Loucy (cell line): ENCODE measurements at regions not wholly inside any gene's neighbourhood (a gene's known extent, or its start where the extent isn't known, plus 50 kb on each side); places are given as distances from the start of the nearest gene placed in this dataset.

ENCODE experiments used
- EZH2phosphoT487 ChIP-seq: fragments of 200-600 bp; IDR thresholded peaks from 2 replicates; pipeline ENCODE4 v1.6.1; 2018; ENCODE audit warnings: antibody characterized with exemption, mild to moderate bottlenecking, moderate library complexity, borderline replicate concordance
- TF ChIP-seq, protein P1 (sequence below): fragments of 200-600 bp; sonication (generic); conservative IDR thresholded peaks from 2 replicates; pipeline ENCODE4 v1.5.1; 2014; ENCODE audit warnings: mild to moderate bottlenecking, antibody characterized with exemption, low read length

DNA sequence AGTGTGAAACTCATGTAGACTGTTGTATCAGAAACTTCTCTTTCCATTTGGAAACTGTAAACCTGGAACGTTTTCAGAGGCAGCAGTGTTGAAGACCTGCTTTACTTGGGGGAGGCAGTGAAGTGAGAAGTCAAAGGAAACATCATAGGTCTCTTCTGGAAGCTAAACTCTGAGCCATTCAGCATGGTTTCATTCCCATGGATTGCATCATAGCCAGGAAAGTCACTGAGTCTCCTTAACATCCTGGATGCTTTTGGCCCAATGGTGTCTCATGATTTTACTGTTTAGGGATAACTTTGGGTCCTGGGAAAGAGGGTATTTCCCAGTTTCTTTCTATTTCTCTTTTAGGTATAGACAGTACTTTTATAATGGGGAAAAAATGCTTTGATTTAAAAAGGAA, 153.2 kb upstream of the E2F8 start:
- TF ChIP-seq, protein P1, sequence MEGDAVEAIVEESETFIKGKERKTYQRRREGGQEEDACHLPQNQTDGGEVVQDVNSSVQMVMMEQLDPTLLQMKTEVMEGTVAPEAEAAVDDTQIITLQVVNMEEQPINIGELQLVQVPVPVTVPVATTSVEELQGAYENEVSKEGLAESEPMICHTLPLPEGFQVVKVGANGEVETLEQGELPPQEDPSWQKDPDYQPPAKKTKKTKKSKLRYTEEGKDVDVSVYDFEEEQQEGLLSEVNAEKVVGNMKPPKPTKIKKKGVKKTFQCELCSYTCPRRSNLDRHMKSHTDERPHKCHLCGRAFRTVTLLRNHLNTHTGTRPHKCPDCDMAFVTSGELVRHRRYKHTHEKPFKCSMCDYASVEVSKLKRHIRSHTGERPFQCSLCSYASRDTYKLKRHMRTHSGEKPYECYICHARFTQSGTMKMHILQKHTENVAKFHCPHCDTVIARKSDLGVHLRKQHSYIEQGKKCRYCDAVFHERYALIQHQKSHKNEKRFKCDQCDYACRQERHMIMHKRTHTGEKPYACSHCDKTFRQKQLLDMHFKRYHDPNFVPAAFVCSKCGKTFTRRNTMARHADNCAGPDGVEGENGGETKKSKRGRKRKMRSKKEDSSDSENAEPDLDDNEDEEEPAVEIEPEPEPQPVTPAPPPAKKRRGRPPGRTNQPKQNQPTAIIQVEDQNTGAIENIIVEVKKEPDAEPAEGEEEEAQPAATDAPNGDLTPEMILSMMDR, result no peak
- TF ChIP-seq EZH2phosphoT487, result no peak
